Naive B cell (primary cell): ENCODE measurements at regions not wholly inside any gene's neighbourhood (a gene's known extent, or its start where the extent isn't known, plus 50 kb on each side); places are given as distances from the start of the nearest gene placed in this dataset.
"Not testable (repeated sequence)": the region's sequence is repeated elsewhere in the genome, so short reads cannot be mapped to it uniquely, and the experiment has no call there.

Experiments
- ATAC-seq, 2 donors: fragments of 150-1000 bp; cut with Tn5 transposase; 2 replicates each; pipeline ENCODE4 v1.10.0; 2021; ENCODE audit warnings: low read depth in 2 of 2, mild to moderate bottlenecking in 2 of 2, moderate library complexity in 2 of 2
- DNase-seq: peaks from one replicate; pipeline ENCODE4 v3.0.0; 2022
- H3K27ac Mint-ChIP-seq, 6 donors: one replicate each; pipeline ENCODE4 v1.8.0; 2020 to 2022; ENCODE audit warnings: mild to moderate bottlenecking in 6 of 6, mixed read lengths in 6 of 6, moderate library complexity in 5 of 6, inconsistent platforms in 2 of 6
- H3K27me3 Mint-ChIP-seq, 3 donors: one replicate each; pipeline ENCODE4 v1.8.0; 2021 to 2022; ENCODE audit warnings: mixed read lengths in 3 of 3, mild to moderate bottlenecking in 1 of 3
- H3K36me3 Mint-ChIP-seq, 2 donors: one replicate each; pipeline ENCODE4 v1.8.0; 2020 to 2022; ENCODE audit warnings: mixed read lengths in 2 of 2, inconsistent platforms in 1 of 2, mild to moderate bottlenecking in 1 of 2
- H3K4me1 Mint-ChIP-seq, 3 donors: one replicate each; pipeline ENCODE4 v1.8.0; 2020 to 2022; ENCODE audit warnings: mixed read lengths in 3 of 3, inconsistent platforms in 1 of 3, mild to moderate bottlenecking in 1 of 3, moderate library complexity in 1 of 3
- H3K4me3 Mint-ChIP-seq, 8 donors: one replicate each; pipeline ENCODE4 v1.8.0; 2020 to 2022; ENCODE audit warnings: mild to moderate bottlenecking in 8 of 8, mixed read lengths in 8 of 8, moderate library complexity in 8 of 8, inconsistent platforms in 2 of 8
- H3K9me3 Mint-ChIP-seq, 7 donors: one replicate each; pipeline ENCODE4 v1.8.0; 2020 to 2022; ENCODE audit warnings: mixed read lengths in 7 of 7, mild to moderate bottlenecking in 5 of 7, inconsistent platforms in 2 of 7, moderate library complexity in 1 of 7

DNA sequence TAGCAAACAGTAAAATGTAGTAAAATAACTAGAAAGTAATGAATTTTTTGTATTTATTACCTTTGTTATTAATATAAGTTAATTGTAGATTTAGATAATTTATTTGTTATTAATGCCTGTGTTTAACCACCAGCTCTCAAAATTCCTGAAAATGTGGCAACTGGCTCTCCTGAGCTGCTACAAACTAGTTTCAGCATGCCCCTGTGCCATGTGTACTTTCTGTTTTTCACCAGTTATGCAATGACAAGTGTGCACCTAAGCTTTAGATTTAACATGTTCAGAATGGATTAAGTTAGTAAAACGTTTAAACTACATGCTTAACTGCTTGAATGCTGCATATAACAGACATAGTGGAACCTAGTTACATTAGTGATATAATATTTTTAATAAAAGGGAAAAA is 88.1 kb downstream of the POSTN start:
- no peaks in the 10 kb centered on the region for H3K27me3 Mint-ChIP-seq
- H3K4me1 Mint-ChIP-seq = no peaks in the 10 kb centered on the region
- H3K27ac Mint-ChIP-seq = no peak overlapping the region
- H3K4me3 Mint-ChIP-seq = no peak overlapping the region
- no peaks in the 10 kb centered on the region for H3K36me3 Mint-ChIP-seq
- DNase-seq = no peak
- no peak for ATAC-seq
- peaks cover 0 to 2% (median 0%) of the 10 kb centered on the region in 7 donors for H3K9me3 Mint-ChIP-seq

DNA sequence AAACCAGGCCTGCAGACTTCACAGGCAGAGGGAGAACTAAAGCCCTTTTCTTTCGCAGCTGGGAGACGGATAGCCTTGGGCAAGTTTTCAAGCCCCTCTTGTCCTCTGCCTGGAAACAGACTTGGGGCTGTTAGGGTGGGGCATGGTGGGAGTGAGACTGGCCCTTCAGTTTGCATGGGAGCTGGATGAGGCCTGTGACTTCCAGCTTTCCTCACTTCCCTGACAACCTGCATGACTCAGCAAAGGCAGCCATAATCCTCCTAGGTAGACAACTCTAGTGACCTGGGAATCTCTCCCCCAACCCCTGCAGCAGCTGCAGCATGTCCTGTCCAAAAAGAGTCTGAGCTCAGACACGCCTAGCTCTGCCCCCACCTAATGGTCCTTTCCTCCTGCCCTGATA is 93.0 kb downstream of the POSTN start:
- no peak for DNase-seq
- H3K36me3 Mint-ChIP-seq = no peaks in the 10 kb centered on the region
- H3K4me1 Mint-ChIP-seq = no peaks in the 10 kb centered on the region
- H3K4me3 Mint-ChIP-seq = no peak overlapping the region
- H3K27ac Mint-ChIP-seq = no peak overlapping the region
- H3K9me3 Mint-ChIP-seq = peaks cover 0 to 2% (median 0%) of the 10 kb centered on the region in 7 donors
- ATAC-seq = no peak
- H3K27me3 Mint-ChIP-seq = no peaks in the 10 kb centered on the region

DNA sequence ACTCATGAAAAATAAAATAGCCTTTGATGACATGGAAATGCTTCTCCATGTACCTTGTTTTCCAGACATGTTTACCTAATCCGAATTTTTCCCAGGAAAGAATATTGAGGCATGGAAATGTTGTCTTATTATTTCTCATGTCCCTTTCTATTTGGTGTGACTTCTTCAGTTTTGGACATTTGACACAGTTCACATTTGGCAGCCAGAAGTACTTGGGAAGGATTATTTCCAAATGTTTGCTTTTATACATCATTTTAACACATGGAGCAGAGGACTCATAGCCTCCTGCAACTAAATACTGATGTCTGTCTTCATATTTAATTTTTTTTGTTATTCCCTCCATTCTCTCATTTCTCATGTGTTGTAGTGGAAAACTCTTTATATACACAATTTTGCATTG is 94.3 kb downstream of the POSTN start:
- no peaks in the 10 kb centered on the region for H3K27me3 Mint-ChIP-seq
- peaks cover 0 to 2% (median 0%) of the 10 kb centered on the region in 7 donors for H3K9me3 Mint-ChIP-seq
- H3K36me3 Mint-ChIP-seq = no peaks in the 10 kb centered on the region
- no peaks in the 10 kb centered on the region for H3K4me1 Mint-ChIP-seq
- H3K27ac Mint-ChIP-seq = peak overlapping the region in 1 of 6 donors; percentile 53
- no peak overlapping the region for H3K4me3 Mint-ChIP-seq
- ATAC-seq (no peak), DNase-seq (no peak)

DNA sequence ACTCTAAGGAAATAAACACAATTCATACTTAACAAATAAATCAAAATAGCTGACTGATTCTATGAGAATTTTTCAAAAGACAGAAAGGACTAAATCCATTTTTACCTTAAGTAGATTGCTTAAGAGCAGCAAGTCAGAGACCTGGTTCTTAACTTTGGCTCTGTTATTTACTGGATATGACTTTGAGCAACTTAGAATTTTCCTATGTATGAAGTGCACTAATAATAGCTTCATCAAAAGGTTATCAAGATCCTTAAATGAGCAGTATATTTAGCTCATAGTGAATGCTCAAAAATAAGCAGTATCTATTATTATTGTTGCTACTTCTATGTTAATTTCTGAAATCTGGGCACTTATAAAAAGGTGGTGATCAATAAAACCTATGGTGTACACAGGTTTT is 95.3 kb downstream of the POSTN start:
- Mint-ChIP-seq H3K9me3 (peaks cover 0 to 2% (median 0%) of the 10 kb centered on the region in 7 donors), H3K27ac (no peak overlapping the region), H3K4me3 (no peak overlapping the region), H3K36me3 (no peaks in the 10 kb centered on the region), H3K4me1 (no peaks in the 10 kb centered on the region), H3K27me3 (no peaks in the 10 kb centered on the region)
- DNase-seq (no peak), ATAC-seq (no peak)

DNA sequence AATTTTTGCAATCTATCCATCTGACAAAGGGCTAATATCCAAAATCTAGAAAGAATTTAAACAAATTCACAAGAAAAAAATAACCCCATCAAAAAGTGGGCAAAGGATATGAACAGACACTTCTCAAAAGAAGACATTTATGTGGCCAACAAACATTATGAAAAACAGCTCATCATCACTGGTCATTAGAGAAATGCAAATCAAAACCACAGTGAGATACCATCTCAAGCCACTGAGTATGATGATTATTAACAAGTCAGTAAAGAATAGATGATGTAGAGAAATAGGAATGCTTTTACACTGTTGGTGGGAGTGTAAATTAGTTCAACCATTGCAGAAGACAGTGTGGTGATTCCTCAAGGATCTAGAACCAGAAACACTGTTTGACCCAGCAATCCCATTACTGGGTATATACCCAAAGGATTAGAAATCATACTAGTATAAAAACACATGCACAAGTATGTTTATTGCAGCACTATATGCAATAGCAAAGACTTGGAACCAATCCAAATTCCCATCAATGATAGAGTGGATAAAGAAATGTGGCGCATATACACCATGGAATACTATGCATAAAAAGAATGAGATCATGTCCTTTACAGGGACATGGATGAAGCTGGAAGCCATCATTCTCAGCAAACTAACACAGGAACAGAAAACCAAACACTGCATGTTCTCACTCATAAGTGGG is 96.1 kb downstream of the POSTN start:
- DNase-seq, H3K36me3 Mint-ChIP-seq, ATAC-seq, H3K27me3 Mint-ChIP-seq, H3K9me3 Mint-ChIP-seq, H3K4me1 Mint-ChIP-seq, H3K27ac Mint-ChIP-seq: not testable (repeated sequence)
- peak overlapping the region in 1 of 8 donors; percentile 53 for H3K4me3 Mint-ChIP-seq

DNA sequence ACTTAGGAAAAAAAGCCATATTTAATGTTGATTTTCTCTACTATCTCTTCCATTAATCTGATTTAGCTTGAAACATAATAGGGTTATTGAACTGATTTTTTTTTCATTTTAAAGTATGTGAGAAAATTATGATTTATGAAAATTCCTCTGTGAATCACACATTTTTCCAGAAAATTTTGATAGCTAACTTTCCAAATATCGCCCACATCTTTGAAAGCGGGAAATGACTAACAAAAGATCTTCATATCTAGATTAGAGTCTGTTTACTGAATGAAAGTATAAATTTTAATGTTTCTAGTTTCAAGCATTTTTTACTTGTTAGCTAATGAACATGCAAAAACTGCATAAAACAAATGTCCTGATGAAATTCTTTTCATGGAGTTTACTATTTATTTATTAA is 97.4 kb downstream of the POSTN start:
- no peak for ATAC-seq
- H3K36me3 Mint-ChIP-seq = no peaks in the 10 kb centered on the region
- H3K9me3 Mint-ChIP-seq = peaks cover 0 to 3% (median 0%) of the 10 kb centered on the region in 7 donors
- H3K27me3 Mint-ChIP-seq = no peaks in the 10 kb centered on the region
- no peak for DNase-seq
- H3K4me1 Mint-ChIP-seq = no peaks in the 10 kb centered on the region
- H3K27ac Mint-ChIP-seq = no peak overlapping the region
- H3K4me3 Mint-ChIP-seq = no peak overlapping the region

DNA sequence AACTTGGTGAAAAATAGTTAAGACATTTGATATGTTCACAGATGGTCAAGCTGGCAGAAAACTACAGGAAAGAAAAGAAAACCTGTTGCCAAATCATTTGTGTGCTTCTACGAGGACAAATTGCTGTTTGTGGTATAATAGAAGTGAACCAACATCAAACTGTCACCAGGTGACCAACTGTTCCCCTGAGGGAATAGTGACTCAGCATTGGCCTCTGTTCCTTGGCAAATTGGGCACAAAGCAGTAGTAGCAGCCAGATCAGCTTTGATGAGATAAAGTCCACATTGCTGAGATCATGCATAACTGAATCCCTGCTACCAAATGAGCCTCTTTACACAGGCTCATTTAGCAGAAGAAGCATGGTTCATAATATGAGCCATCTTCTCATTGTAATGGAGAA is 103.5 kb downstream of the POSTN start:
- H3K27me3 Mint-ChIP-seq = no peaks in the 10 kb centered on the region
- no peak overlapping the region for H3K27ac Mint-ChIP-seq
- DNase-seq (no peak), ATAC-seq (no peak)
- H3K4me1 Mint-ChIP-seq = no peaks in the 10 kb centered on the region
- H3K36me3 Mint-ChIP-seq = no peaks in the 10 kb centered on the region
- H3K9me3 Mint-ChIP-seq = peaks cover 0 to 3% (median 0%) of the 10 kb centered on the region in 7 donors
- no peak overlapping the region for H3K4me3 Mint-ChIP-seq

DNA sequence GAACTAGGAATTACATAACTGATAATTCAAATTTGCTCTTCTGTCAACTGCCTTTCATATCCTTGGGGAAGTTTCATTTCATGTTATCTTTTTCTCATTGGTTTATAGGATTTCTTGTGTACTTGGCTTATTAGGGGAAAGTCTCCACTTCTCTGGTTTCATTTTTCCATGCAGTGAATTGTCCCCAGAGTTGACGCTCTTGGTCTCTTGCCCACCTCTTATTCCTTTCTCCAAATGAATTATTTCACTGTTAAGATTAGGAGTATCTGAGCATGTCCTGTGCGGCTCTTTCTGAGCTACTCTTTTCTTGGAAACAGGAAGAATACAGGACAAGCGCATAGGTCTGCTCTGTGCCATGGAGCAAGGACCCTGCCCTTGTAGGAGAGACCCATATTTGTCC is 104.8 kb downstream of the POSTN start:
- DNase-seq (no peak), ATAC-seq (no peak)
- Mint-ChIP-seq H3K4me3 (no peak overlapping the region), H3K27me3 (no peaks in the 10 kb centered on the region), H3K9me3 (peaks cover 0 to 3% (median 0%) of the 10 kb centered on the region in 7 donors), H3K36me3 (no peaks in the 10 kb centered on the region), H3K27ac (no peak overlapping the region), H3K4me1 (no peaks in the 10 kb centered on the region)

DNA sequence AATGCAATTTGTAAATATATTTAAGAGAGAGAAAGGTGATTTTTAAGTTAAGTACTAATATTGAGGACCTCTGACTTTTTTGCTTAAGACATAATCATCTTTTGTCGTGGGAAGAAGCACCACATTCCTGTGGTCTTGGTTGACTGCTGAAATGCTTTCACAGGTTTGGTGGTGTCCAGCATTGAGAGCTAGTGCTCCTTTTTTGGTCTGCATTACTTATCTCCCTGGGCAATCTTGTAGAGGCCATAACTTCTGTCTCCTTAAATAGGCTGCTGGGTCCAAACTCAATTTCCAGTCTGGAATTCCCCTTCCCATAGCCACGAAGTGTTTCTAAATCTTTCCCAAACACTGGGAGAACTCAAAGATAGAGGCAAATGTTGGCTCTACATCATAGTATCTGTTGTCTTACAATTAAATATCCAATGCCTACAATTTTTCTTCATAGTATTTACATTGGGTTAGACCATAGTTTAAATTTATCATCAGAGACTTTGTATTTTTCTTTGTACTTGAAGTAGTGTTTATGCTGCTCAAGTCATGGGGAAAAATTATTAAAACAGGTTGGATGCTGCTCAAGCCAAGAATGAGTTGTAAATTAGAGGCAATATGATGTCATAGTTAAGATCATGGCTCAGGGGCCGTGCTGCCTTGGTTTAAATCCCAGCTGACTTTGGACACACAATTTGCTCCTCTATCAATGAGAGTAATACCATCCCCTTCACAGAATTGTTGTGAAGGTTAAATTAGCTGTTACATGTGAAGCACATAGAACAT is 105.6 kb downstream of the POSTN start:
- ATAC-seq (no peak), DNase-seq (no peak)
- Mint-ChIP-seq H3K9me3 (peaks cover 0 to 3% (median 0%) of the 10 kb centered on the region in 7 donors), H3K4me1 (no peaks in the 10 kb centered on the region), H3K27me3 (no peaks in the 10 kb centered on the region), H3K27ac (no peak overlapping the region), H3K36me3 (no peaks in the 10 kb centered on the region), H3K4me3 (no peak overlapping the region)

DNA sequence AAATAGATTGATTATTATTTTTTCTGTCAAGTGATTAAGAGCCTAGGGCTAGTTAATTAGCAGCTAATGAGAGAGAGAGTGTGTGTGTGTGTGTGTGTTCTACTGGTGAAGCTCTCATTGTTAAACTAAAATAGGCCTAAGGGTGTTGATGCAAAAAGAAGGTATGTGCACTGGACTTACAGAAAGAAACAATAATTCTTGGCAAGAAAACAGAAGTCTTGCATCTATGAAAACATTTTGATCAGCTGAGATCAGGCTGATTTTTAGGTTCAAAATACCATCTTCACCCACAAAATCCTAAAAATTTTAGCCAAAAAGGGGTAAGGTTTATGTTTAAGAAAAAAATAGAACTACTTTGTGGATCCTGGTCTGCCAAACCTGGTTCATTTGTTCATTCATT is 106.5 kb downstream of the POSTN start:
- Mint-ChIP-seq H3K27ac (no peak overlapping the region), H3K27me3 (no peaks in the 10 kb centered on the region), H3K4me3 (no peak overlapping the region), H3K36me3 (no peaks in the 10 kb centered on the region), H3K4me1 (no peaks in the 10 kb centered on the region), H3K9me3 (peaks cover 0 to 3% (median 0%) of the 10 kb centered on the region in 7 donors)
- no peak for DNase-seq
- no peak for ATAC-seq

DNA sequence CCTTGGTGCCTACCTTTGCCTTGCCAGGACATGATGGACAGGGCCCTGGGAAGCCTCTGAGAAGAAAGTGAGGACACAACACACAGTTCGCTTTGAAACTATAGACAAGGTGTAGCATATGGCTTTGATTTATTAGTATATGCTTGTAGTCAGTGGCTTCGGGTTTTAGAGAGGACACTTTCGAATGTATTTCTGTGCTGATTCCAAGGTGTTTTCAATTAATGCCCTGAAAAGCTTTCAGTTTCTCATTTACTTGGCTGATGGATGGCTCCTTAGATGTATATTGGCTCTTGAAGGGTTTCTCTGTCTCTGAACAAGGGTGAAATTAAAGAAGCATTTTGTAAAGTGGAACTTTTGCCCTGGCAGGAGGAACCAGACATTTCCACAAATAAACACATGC is 106.9 kb downstream of the POSTN start:
- H3K36me3 Mint-ChIP-seq = no peaks in the 10 kb centered on the region
- no peak for DNase-seq
- H3K27ac Mint-ChIP-seq = no peak overlapping the region
- ATAC-seq = no peak
- H3K27me3 Mint-ChIP-seq = no peaks in the 10 kb centered on the region
- H3K9me3 Mint-ChIP-seq = peaks cover 0 to 3% (median 0%) of the 10 kb centered on the region in 7 donors
- no peaks in the 10 kb centered on the region for H3K4me1 Mint-ChIP-seq
- H3K4me3 Mint-ChIP-seq = no peak overlapping the region

DNA sequence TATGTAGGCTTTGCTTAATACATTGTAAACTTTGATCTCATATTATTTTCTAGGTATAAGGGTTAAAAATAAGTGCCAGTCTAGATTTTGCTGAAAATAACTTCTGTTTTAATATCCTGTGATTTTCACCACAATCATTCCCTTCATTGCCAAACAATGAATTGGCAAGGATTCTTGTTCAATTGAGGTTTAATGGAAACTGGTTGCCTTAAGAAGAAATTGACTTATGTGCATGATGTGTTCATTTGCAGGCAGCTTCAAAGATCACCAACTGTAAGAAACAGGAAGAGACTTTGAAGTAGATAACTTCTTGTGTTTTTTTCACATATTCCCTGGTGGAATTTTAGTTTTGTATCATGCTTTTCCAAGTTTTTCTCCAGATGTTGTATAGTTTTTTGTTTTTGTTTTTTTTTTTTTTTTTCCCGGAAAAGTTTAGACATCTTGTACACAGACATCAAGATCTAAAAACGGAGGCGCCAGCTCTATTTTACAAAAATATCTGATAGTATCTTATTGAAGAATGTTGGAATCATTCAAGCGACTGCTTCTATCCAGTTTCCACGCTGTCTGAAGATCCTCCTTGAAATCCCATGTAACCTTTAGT is 108.3 kb downstream of the POSTN start:
- no peak overlapping the region for H3K4me3 Mint-ChIP-seq
- H3K27me3 Mint-ChIP-seq = no peaks in the 10 kb centered on the region
- no peaks in the 10 kb centered on the region for H3K36me3 Mint-ChIP-seq
- ATAC-seq (no peak), DNase-seq (no peak)
- no peaks in the 10 kb centered on the region for H3K9me3 Mint-ChIP-seq
- no peak overlapping the region for H3K27ac Mint-ChIP-seq
- H3K4me1 Mint-ChIP-seq = no peaks in the 10 kb centered on the region

DNA sequence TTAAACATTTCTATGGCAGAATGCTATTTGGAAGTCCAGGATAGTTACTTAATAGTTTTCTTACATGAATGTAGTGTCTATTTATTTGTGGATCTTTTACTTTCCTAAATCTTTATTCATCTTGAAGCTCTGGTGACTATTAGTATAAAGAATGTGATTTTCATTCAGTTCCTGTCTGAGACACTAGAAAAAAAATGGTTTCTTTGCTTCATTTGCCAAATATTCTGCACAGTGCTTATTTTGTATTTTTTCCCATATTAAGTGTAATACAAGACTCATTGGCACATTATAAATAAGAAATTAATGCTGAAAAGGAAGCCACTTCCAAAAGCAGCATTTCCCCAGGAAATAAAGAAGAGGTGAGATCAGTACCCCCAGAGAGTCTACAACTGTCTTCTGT is 109.8 kb downstream of the POSTN start:
- Mint-ChIP-seq H3K27me3 (no peaks in the 10 kb centered on the region), H3K9me3 (no peaks in the 10 kb centered on the region), H3K27ac (no peak overlapping the region), H3K4me3 (no peak overlapping the region), H3K4me1 (no peaks in the 10 kb centered on the region), H3K36me3 (no peaks in the 10 kb centered on the region)
- ATAC-seq = no peak
- DNase-seq = no peak

DNA sequence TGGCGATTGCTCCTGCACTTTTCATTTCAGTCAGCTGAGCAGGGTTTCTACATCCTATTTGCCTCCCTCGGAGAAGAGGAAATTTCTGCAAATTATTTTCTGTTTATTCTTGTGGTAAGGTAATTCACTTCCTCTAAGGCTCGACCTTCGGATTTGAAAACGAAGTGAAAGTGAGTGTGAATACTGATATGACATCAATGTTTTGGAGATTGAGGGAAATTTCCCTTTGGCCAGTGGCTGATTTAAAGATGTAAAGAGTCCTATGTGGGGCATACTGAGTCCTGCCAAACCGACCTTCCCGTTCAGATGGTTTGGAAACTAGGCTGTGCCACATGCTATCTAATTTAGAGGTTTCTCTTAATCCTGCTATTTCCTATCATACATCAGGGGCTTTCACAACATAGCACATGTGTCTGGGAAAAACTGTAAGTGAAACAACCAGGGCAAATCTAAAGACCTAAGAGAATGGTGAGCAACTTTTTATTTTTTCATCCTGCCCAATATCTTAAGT is 112.3 kb downstream of the POSTN start:
- H3K9me3 Mint-ChIP-seq = peaks cover 0 to 2% (median 0%) of the 10 kb centered on the region in 7 donors
- no peak for DNase-seq

More for the DNA sequence above, 112.3 kb downstream of the POSTN start:
- Mint-ChIP-seq H3K27ac (no peak overlapping the region), H3K4me1 (no peaks in the 10 kb centered on the region), H3K36me3 (no peaks in the 10 kb centered on the region), H3K4me3 (no peak overlapping the region), H3K27me3 (no peaks in the 10 kb centered on the region)
- ATAC-seq = no peak
